ENCODE measurements at regions not wholly inside any gene's neighbourhood (a gene's known extent, or its start where the extent isn't known, plus 50 kb on each side); places are given as distances from the start of the nearest gene placed in this dataset.

GRCh38 chr4:71126719-71127118 is 133.3 kb downstream of the DCK start:
- TF ChIP-seq CTCF (IDR thresholded peaks at IDR 0.05) (no peak), POLR2A (IDR thresholded peaks at IDR 0.05) (no peak)
